H9 (cell line): ENCODE measurements at regions not wholly inside any gene's neighbourhood (a gene's known extent, or its start where the extent isn't known, plus 50 kb on each side); places are given as distances from the start of the nearest gene placed in this dataset.

ENCODE experiments used
- DNase-seq: peaks from one replicate; pipeline ENCODE4 v3.0.0-alpha.2; 2017
- H2AFZ ChIP-seq: one replicate; pipeline ENCODE4 v1.6.1; 2013; ENCODE audit warnings: mild to moderate bottlenecking, low read length, control low read depth, moderate library complexity
- H2AK5ac ChIP-seq: 2 replicates; pipeline ENCODE4 v1.6.1; 2013; ENCODE audit warnings: low read length, control low read depth, mixed read lengths; ENCODE audit not compliant: insufficient read length
- H2BK120ac ChIP-seq: one replicate; pipeline ENCODE4 v1.6.1; 2013; ENCODE audit warnings: low read depth, mild to moderate bottlenecking, low read length, control low read depth, inconsistent platforms; ENCODE audit not compliant: poor library complexity, severe bottlenecking
- H2BK12ac ChIP-seq: 2 replicates; pipeline ENCODE4 v1.6.1; 2013; ENCODE audit warnings: low read length, control low read depth, mixed read lengths, low read depth; ENCODE audit not compliant: insufficient read length
- H2BK15ac ChIP-seq: 2 replicates; pipeline ENCODE4 v1.6.1; 2013; ENCODE audit warnings: low read depth, low read length, control low read depth
- H2BK20ac ChIP-seq: one replicate; pipeline ENCODE4 v1.6.1; 2013; ENCODE audit warnings: low read depth, mild to moderate bottlenecking, low read length, control low read depth, inconsistent platforms; ENCODE audit not compliant: poor library complexity, severe bottlenecking
- H2BK5ac ChIP-seq: 2 replicates; pipeline ENCODE4 v1.6.1; 2013; ENCODE audit warnings: low read length, control low read depth, mixed read lengths; ENCODE audit not compliant: insufficient read length
- H3K14ac ChIP-seq: 2 replicates; pipeline ENCODE4 v1.6.1; 2013; ENCODE audit warnings: low read length, control low read depth; ENCODE audit not compliant: insufficient read depth
- H3K18ac ChIP-seq: 2 replicates; pipeline ENCODE4 v1.6.1; 2013; ENCODE audit warnings: low read depth, mild to moderate bottlenecking, mixed read lengths, low read length, control low read depth; ENCODE audit not compliant: insufficient read length
- H3K23ac ChIP-seq: 2 replicates; pipeline ENCODE4 v1.6.1; 2013; ENCODE audit warnings: low read length, control low read depth, mixed read lengths, low read depth; ENCODE audit not compliant: insufficient read length
- H3K23me2 ChIP-seq: 2 replicates; pipeline ENCODE4 v1.6.1; 2013; ENCODE audit warnings: low read depth, mild to moderate bottlenecking, mixed read lengths, low read length, control low read depth; ENCODE audit not compliant: insufficient read length, poor library complexity, severe bottlenecking
- H3K27ac ChIP-seq: 2 replicates; pipeline ENCODE4 v1.5.1; 2013; ENCODE audit warnings: low read length, control low read depth, mixed read lengths, low read depth; ENCODE audit not compliant: insufficient read length
- H3K27me3 ChIP-seq: 2 replicates; pipeline ENCODE4 v1.6.1; 2013; ENCODE audit warnings: low read length, control low read depth, inconsistent platforms; ENCODE audit not compliant: insufficient read depth
- H3K4ac ChIP-seq: 2 replicates; pipeline ENCODE4 v1.6.1; 2013; ENCODE audit warnings: low read depth, mild to moderate bottlenecking, control low read depth, inconsistent platforms, low read length, moderate library complexity
- H3K4me1 ChIP-seq: 2 replicates; pipeline ENCODE4 v1.6.1; 2013; ENCODE audit warnings: low read length, control low read depth, inconsistent platforms; ENCODE audit not compliant: insufficient read depth
- H3K4me2 ChIP-seq: 2 replicates; pipeline ENCODE4 v1.6.1; 2013; ENCODE audit warnings: low read length, control low read depth, mixed read lengths; ENCODE audit not compliant: insufficient read length, insufficient read depth
- H3K56ac ChIP-seq: 2 replicates; pipeline ENCODE4 v1.6.1; 2013; ENCODE audit warnings: low read depth, mild to moderate bottlenecking, mixed read lengths, low read length, control low read depth; ENCODE audit not compliant: insufficient read length
- H3K79me1 ChIP-seq: 2 replicates; pipeline ENCODE4 v1.6.1; 2013; ENCODE audit warnings: low read depth, mild to moderate bottlenecking, moderate library complexity, low read length, control low read depth, inconsistent platforms; ENCODE audit not compliant: insufficient read depth, poor library complexity, severe bottlenecking
- H3K79me2 ChIP-seq: 2 replicates; pipeline ENCODE4 v1.6.1; 2013; ENCODE audit warnings: low read length, control low read depth, inconsistent platforms; ENCODE audit not compliant: insufficient read depth
- H3K9ac ChIP-seq: 2 replicates; pipeline ENCODE4 v1.6.1; 2013; ENCODE audit warnings: low read length, control low read depth, mixed read lengths; ENCODE audit not compliant: insufficient read length; ENCODE audit errors: extremely low read depth
- H3K9me3 ChIP-seq: one replicate; pipeline ENCODE4 v1.6.1; 2013; ENCODE audit warnings: low read depth, low read length, inconsistent platforms; ENCODE audit not compliant: control insufficient read depth
- H3T11ph ChIP-seq: one replicate; pipeline ENCODE4 v1.6.1; 2013; ENCODE audit warnings: mild to moderate bottlenecking, low read length, control low read depth, inconsistent platforms
- H4K20me1 ChIP-seq: one replicate; pipeline ENCODE4 v1.6.1; 2013; ENCODE audit not compliant: control insufficient read depth, insufficient read length, insufficient read depth
- H4K5ac ChIP-seq: 2 replicates; pipeline ENCODE4 v1.6.1; 2013; ENCODE audit warnings: low read depth, mild to moderate bottlenecking, mixed read lengths, low read length, control low read depth; ENCODE audit not compliant: insufficient read length
- H4K8ac ChIP-seq: replicated peaks from 2 replicates; pipeline ENCODE4 v1.6.1; 2013; ENCODE audit warnings: low read length, control low read depth, mixed read lengths, low read depth; ENCODE audit not compliant: insufficient read length
- H4K91ac ChIP-seq: 2 replicates; pipeline ENCODE4 v1.6.1; 2013; ENCODE audit warnings: low read depth, mild to moderate bottlenecking, moderate library complexity, mixed read lengths, low read length, control low read depth; ENCODE audit not compliant: insufficient read length
- H3K27ac Mint-ChIP-seq, 3 experiments: 2 replicates in 2 of 3; 3 replicates in 1 of 3; pipeline ENCODE4 v1.8.0; 2020 to 2021; ENCODE audit warnings: mixed read lengths in 3 of 3, mild to moderate bottlenecking in 1 of 3, moderate library complexity in 1 of 3
- H3K27me3 Mint-ChIP-seq: 2 replicates; pipeline ENCODE4 v1.8.0; 2021; ENCODE audit warnings: low read depth, mild to moderate bottlenecking, moderate library complexity, mixed read lengths
- H3K36me3 Mint-ChIP-seq, 3 experiments: 2 replicates in 2 of 3; 3 replicates in 1 of 3; pipeline ENCODE4 v1.8.0; 2020 to 2021; ENCODE audit warnings: low read depth in 3 of 3, mixed read lengths in 3 of 3; ENCODE audit not compliant: insufficient read depth in 1 of 3
- H3K4me1 Mint-ChIP-seq, 2 experiments: 2 replicates each; pipeline ENCODE4 v1.8.0; 2020; ENCODE audit warnings: mixed read lengths in 2 of 2
- H3K4me3 Mint-ChIP-seq, 2 experiments: 2 replicates in 1 of 2; 3 replicates in 1 of 2; pipeline ENCODE4 v1.8.0; 2020 to 2021; ENCODE audit warnings: mild to moderate bottlenecking in 2 of 2, mixed read lengths in 2 of 2, moderate library complexity in 1 of 2
- H3K9me3 Mint-ChIP-seq, 2 experiments: 2 replicates in 1 of 2; 3 replicates in 1 of 2; pipeline ENCODE4 v1.8.0; 2020; ENCODE audit warnings: mild to moderate bottlenecking in 2 of 2, mixed read lengths in 2 of 2, moderate library complexity in 1 of 2
- WGBS: extraction: QIAGEN DNeasy Blood & Tissue Kit; methylation state at CpG from one replicate; pipeline ENCODE4 v1.1.7; 2013; ENCODE audit warnings: missing lambda C conversion rate, low lambda C conversion rate, mixed read lengths; ENCODE audit not compliant: insufficient read length; ENCODE audit errors: extremely low coverage; 5-methylcytosine and 5-hydroxymethylcytosine counted together
- TF ChIP-seq, protein P1 (sequence below): fragments of 200-600 bp; sonication (generic); conservative IDR thresholded peaks from 3 replicates; pipeline ENCODE4 v1.8.0; 2021; ENCODE audit warnings: antibody characterized with exemption, mild to moderate bottlenecking

DNA sequence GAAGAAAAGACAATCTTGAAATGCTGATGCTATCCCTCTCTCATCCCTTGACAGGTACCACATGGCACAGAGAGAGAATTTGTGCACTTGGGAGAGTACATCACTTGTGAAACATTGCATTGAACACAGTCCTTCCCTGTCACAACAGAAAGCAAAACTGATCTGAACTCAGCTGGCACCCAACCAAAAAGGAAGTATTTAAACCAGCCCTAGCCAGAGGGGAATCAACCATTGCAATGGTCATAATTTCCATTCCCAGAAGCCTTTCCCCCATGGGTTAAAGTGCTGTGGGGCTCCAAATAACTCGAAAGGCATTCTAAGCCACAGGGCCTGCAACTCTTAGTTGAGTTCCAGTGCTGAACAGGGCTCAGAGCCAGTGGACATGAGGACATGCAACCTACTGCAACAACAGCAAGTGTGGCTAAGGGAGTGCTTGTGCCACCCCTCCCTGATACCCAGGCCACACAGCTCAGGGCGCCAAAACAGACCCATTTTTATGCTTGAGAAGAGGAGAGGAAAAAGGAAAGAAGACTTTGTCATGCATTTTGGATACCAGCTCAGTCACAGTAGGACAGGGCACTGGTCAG lies 530.8 kb upstream of the BCHE start:
- Histone ChIP-seq H3T11ph (no peak overlapping the region), H4K8ac (no peak overlapping the region), H3K79me2 (no peaks in the 10 kb centered on the region), H4K91ac (no peak overlapping the region), H2BK5ac (no peak overlapping the region), H2BK20ac (no peak overlapping the region), H3K18ac (no peak overlapping the region), H3K9me3 (no peaks in the 10 kb centered on the region), H3K27me3 (no peaks in the 10 kb centered on the region), H3K27ac (no peak overlapping the region), H2BK120ac (no peak overlapping the region), H2AFZ (no peak overlapping the region), H3K4me2 (no peak overlapping the region), H4K5ac (no peak overlapping the region), H3K56ac (no peak overlapping the region), H3K23ac (no peak overlapping the region), H3K9ac (no peak overlapping the region), H3K79me1 (no peaks in the 10 kb centered on the region), H4K20me1 (no peaks in the 10 kb centered on the region), H3K14ac (no peak overlapping the region), H3K23me2 (no peaks in the 10 kb centered on the region), H2BK15ac (no peak overlapping the region), H3K4me1 (no peaks in the 10 kb centered on the region), H2AK5ac (no peak overlapping the region), H3K4ac (no peak overlapping the region), H2BK12ac (no peak overlapping the region)
- no peaks in the 10 kb centered on the region for H3K27me3 Mint-ChIP-seq
- H3K36me3 Mint-ChIP-seq, result peaks cover 2 to 9% (median 4%) of the 10 kb centered on the region in 3 experiments; a peak in 6 of 7 replicates
- DNase-seq, result no peak
- H3K9me3 Mint-ChIP-seq, result peaks cover 0 to 3% of the 10 kb centered on the region in 2 experiments; a peak in 3 of 5 replicates
- peaks cover 12 to 13% of the 10 kb centered on the region in 2 experiments for H3K4me1 Mint-ChIP-seq
- no CpG with 5 or more reads among the region's 2 CpGs for WGBS
- H3K4me3 Mint-ChIP-seq, result no peak overlapping the region
- no peak overlapping the region; a peak in 1 of 7 replicates for H3K27ac Mint-ChIP-seq
- TF ChIP-seq, protein P1, sequence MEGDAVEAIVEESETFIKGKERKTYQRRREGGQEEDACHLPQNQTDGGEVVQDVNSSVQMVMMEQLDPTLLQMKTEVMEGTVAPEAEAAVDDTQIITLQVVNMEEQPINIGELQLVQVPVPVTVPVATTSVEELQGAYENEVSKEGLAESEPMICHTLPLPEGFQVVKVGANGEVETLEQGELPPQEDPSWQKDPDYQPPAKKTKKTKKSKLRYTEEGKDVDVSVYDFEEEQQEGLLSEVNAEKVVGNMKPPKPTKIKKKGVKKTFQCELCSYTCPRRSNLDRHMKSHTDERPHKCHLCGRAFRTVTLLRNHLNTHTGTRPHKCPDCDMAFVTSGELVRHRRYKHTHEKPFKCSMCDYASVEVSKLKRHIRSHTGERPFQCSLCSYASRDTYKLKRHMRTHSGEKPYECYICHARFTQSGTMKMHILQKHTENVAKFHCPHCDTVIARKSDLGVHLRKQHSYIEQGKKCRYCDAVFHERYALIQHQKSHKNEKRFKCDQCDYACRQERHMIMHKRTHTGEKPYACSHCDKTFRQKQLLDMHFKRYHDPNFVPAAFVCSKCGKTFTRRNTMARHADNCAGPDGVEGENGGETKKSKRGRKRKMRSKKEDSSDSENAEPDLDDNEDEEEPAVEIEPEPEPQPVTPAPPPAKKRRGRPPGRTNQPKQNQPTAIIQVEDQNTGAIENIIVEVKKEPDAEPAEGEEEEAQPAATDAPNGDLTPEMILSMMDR, result no peak
